Nephron (organoid): ENCODE measurements at regions not wholly inside any gene's neighbourhood (a gene's known extent, or its start where the extent isn't known, plus 50 kb on each side); places are given as distances from the start of the nearest gene placed in this dataset.

Experiments
- H3K27ac Mint-ChIP-seq, 3 experiments: 2 replicates each; pipeline ENCODE4 v1.8.0; 2020; ENCODE audit warnings: mixed read lengths in 3 of 3, mild to moderate bottlenecking in 2 of 3, moderate library complexity in 1 of 3
- H3K27me3 Mint-ChIP-seq: 2 replicates; pipeline ENCODE4 v1.8.0; 2021; ENCODE audit warnings: low read depth, mild to moderate bottlenecking, moderate library complexity, mixed read lengths
- H3K36me3 Mint-ChIP-seq: 2 replicates; pipeline ENCODE4 v1.8.0; 2020; ENCODE audit warnings: low read depth, mixed read lengths
- H3K4me1 Mint-ChIP-seq: 2 replicates; pipeline ENCODE4 v1.8.0; 2020; ENCODE audit warnings: mixed read lengths
- H3K4me3 Mint-ChIP-seq, 3 experiments: 2 replicates each; pipeline ENCODE4 v1.8.0; 2020; ENCODE audit warnings: mild to moderate bottlenecking in 3 of 3, mixed read lengths in 3 of 3, moderate library complexity in 2 of 3
- H3K9me3 Mint-ChIP-seq: 2 replicates; pipeline ENCODE4 v1.8.0; 2020; ENCODE audit warnings: mixed read lengths
- TF ChIP-seq, protein P1 (sequence below), 3 experiments: fragments of 200-600 bp; sonication (generic); IDR thresholded peaks; one replicate each; pipeline ENCODE4 v1.5.0; 2021; ENCODE audit warnings: antibody characterized with exemption in 3 of 3; ENCODE audit not compliant: unreplicated experiment in 3 of 3

DNA sequence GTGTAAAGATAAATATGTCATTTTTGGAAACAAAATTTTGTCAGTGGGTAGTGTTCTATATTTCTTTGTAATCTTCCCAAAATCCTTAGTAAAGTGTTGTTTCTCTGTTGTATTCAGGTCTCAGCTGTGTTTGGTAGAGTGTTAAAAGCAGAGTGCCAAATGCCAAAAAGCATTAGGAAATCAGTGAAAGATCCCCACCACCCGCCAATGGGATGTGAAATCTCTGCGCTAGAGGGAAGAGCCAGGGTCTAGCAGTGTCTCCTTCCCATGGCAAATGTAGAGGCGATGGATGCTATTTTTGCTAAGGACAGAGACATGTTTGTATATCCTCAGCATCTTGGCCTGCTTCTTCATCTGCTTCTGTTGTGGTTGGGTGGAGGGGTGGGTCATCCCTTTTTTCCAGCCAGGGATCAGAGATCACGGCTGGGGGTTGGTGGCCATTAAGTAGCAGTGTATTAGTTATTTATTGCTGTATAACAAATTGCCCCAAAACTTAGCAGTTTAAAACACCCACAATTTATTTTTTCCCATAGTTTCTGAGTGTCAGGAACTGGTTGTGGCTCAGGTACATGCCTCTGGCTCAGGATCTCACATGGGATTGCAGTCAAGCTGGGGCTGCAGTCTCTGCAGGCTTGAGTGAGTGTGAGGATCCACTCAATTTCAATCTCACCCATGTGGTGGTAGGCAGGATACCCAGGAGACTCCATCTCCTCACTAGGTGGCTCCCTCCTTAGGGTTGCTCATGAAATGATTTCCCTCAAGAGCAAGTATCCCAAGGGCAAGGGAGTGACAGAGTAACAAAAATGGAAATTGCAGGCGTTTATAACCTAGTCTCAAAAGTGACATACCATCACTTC is 211.9 kb downstream of the MYCN start:
- Mint-ChIP-seq H3K9me3 (no peaks in the 10 kb centered on the region), H3K4me1 (peaks cover 5% of the 10 kb centered on the region), H3K27ac (no peak overlapping the region), H3K4me3 (no peak overlapping the region), H3K36me3 (no peaks in the 10 kb centered on the region), H3K27me3 (no peaks in the 10 kb centered on the region)
- TF ChIP-seq, protein P1, sequence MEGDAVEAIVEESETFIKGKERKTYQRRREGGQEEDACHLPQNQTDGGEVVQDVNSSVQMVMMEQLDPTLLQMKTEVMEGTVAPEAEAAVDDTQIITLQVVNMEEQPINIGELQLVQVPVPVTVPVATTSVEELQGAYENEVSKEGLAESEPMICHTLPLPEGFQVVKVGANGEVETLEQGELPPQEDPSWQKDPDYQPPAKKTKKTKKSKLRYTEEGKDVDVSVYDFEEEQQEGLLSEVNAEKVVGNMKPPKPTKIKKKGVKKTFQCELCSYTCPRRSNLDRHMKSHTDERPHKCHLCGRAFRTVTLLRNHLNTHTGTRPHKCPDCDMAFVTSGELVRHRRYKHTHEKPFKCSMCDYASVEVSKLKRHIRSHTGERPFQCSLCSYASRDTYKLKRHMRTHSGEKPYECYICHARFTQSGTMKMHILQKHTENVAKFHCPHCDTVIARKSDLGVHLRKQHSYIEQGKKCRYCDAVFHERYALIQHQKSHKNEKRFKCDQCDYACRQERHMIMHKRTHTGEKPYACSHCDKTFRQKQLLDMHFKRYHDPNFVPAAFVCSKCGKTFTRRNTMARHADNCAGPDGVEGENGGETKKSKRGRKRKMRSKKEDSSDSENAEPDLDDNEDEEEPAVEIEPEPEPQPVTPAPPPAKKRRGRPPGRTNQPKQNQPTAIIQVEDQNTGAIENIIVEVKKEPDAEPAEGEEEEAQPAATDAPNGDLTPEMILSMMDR (IDR thresholded peaks at IDR 0.05; ENCODE audit: unreplicated experiment in 3 of 3), result no peak

DNA sequence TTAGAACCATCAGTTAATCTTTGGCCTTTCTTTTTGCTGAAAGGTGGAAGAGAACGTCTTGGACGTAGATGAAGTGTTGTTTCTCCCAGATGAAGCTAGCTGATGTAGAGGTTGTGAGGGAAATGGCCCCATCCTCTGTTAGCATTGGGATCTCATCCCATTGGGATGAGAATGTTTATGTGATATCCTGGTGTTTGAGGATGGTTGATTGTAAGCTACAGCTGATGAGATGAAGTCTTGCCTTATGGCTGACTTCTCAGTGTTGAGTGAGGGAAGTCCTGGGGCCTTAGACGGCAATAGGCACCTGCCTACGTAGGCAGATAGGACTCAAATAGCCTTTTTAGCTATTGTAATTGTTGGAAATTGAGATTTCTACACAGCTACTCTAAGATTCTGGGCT is 211.3 kb downstream of the MYCN start:
- H3K36me3 Mint-ChIP-seq, result no peaks in the 10 kb centered on the region
- no peak overlapping the region for H3K4me3 Mint-ChIP-seq
- H3K27me3 Mint-ChIP-seq, result no peaks in the 10 kb centered on the region
- peaks cover 5% of the 10 kb centered on the region for H3K4me1 Mint-ChIP-seq
- no peak overlapping the region for H3K27ac Mint-ChIP-seq
- H3K9me3 Mint-ChIP-seq, result no peaks in the 10 kb centered on the region
- TF ChIP-seq, protein P1 (IDR thresholded peaks at IDR 0.05; ENCODE audit: unreplicated experiment in 3 of 3), result no peak

DNA sequence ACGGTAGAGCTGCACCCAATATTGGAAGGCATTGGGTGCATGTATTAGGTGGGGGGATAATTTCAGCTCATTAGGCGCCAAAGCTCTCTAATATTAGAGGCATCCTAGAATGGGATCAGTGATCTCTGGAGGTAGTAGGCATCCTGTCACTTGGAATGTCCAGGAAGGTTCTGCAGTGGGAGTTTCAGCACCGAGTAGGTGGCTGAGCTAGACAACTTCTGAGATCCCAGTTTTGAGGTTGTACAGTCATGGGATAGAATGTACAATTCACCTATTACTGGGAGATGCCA is 210.9 kb downstream of the MYCN start:
- H3K9me3 Mint-ChIP-seq, result no peaks in the 10 kb centered on the region
- H3K36me3 Mint-ChIP-seq, result no peaks in the 10 kb centered on the region
- no peak overlapping the region for H3K4me3 Mint-ChIP-seq
- TF ChIP-seq, protein P1 (IDR thresholded peaks at IDR 0.05; ENCODE audit: unreplicated experiment in 3 of 3), result no peak
- no peak overlapping the region for H3K27ac Mint-ChIP-seq
- H3K27me3 Mint-ChIP-seq, result no peaks in the 10 kb centered on the region
- H3K4me1 Mint-ChIP-seq, result peaks cover 5% of the 10 kb centered on the region

DNA sequence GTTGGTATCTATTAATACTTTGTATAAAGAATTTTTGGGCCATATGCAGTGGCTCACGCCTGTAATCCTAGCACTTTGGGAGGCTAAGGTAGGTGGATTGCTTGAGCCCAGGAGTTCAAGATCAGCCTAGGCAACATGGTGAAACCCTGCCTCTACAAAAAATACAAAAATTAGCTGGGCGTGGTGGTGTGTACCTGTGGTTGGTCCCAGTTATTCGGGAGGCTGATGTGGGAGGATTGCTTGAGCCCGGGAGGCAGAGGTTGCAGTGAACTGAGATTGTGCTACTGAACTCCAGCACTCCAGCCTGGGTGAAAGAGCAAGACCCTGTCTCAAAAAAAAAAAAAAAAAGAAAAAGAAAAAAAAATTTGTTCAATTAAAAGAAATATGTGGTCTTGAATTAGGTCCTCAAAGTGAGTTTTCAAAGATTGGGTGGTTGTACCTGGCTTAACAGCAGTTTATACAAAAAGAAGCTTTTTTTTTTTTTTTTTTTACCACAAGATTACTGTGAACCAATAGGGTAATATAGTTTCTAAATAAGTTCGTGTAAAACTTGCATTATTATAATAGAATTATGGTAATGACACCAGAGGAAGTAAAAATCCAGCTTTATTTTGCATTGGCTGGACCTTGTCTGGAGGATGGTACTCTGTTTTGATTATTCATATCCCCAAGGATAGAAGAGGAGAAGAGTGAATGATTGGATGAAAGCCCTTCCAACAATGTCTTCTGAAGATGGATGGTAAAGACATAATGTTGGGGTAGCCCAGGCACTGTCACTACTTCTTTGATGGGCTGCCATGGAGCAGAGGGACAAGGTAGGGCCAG is 210.3 kb downstream of the MYCN start:
- TF ChIP-seq, protein P1 (IDR thresholded peaks at IDR 0.05; ENCODE audit: unreplicated experiment in 3 of 3), result no peak
- peaks cover 5% of the 10 kb centered on the region for H3K4me1 Mint-ChIP-seq
- H3K27me3 Mint-ChIP-seq, result no peaks in the 10 kb centered on the region
- no peaks in the 10 kb centered on the region for H3K36me3 Mint-ChIP-seq
- H3K9me3 Mint-ChIP-seq, result no peaks in the 10 kb centered on the region
- H3K4me3 Mint-ChIP-seq, result no peak overlapping the region
- no peak overlapping the region for H3K27ac Mint-ChIP-seq

DNA sequence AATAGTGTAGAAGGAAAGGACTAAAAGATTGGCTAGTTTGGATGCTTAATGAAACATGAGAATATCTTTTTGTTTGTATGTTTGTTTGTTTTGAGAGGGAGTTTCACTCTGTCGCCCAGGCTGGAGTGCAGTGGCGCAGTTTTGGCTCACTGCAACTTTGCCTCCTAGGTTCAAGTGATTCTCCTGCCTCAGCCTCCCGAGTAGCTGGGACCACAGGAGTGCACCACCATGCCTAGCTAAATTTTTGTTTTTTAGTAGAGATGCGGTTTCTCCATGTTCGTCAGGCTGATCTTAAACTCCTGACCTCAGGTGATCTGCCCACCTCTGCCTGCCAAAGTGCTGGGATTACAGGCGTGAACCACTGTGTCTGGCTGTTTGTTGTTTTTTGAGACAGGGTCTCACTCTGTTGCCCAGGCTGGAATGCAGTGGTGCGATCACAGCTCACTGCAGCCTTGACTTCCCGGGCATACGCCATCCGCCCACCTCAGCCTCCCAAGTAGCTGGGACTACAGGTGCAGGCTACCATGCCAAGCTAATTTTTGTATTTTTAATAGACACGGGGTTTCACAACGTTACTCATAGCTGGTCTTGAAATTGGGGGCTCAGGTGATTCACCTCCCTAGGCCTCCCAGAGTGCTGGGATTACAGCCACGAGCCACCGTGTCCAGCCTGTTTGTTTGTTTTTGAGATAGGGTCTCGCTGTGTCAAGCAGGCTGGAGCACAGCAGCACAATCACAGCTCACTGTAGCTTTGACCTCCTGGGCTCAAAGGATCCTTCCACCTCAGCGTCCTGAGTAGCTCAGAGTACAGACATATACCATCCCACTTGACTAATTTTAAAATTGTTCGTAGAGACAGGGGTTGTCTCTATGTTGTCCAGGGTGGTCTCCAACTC is 209.2 kb downstream of the MYCN start:
- Mint-ChIP-seq H3K27me3 (no peaks in the 10 kb centered on the region), H3K4me1 (no peaks in the 10 kb centered on the region), H3K4me3 (no peak overlapping the region), H3K36me3 (no peaks in the 10 kb centered on the region), H3K9me3 (no peaks in the 10 kb centered on the region), H3K27ac (no peak overlapping the region)
- TF ChIP-seq, protein P1 (IDR thresholded peaks at IDR 0.05; ENCODE audit: unreplicated experiment in 3 of 3), result no peak
